ENCODE measurements at regions not wholly inside any gene's neighbourhood (a gene's known extent, or its start where the extent isn't known, plus 50 kb on each side); places are given as distances from the start of the nearest gene placed in this dataset.

- Mint-ChIP-seq H3K4me3 (no peak overlapping the region), H3K9me3 (no peaks in the 10 kb centered on the region), H3K36me3 (no peaks in the 10 kb centered on the region), H3K27ac (no peak overlapping the region), H3K27me3 (ENCODE audit: low read depth in 2 of 2) (peaks cover 0 to 10% of the 10 kb centered on the region in 2 donors), H3K4me1 (no peaks in the 10 kb centered on the region)
- ATAC-seq (no peak), DNase-seq (no peak)
- TF ChIP-seq CTCF (IDR thresholded peaks at IDR 0.05) = no peak
- no peaks in the 10 kb centered on the region for H3K9me3 ChIP-seq (ENCODE audit: control insufficient read depth, insufficient read depth, low read length)
- intact Hi-C loops (cut with micrococcal nuclease) = no loop called here
- H3K27ac ChIP-seq (ENCODE audit: low read length) = no peak overlapping the region
- no peak overlapping the region for H3K4me3 ChIP-seq (ENCODE audit: low read length)
- H3K4me1 ChIP-seq (ENCODE audit: control insufficient read depth, insufficient read depth, low read length) = no peaks in the 10 kb centered on the region
- H3K36me3 ChIP-seq (ENCODE audit: control insufficient read depth, insufficient read depth, low read length) = no peaks in the 10 kb centered on the region
- H3K27me3 ChIP-seq (ENCODE audit: control insufficient read depth, insufficient read depth, low read length) = no peaks in the 10 kb centered on the region
- 56% methylated on average over 3 of the region's 5 CpGs for WGBS (ENCODE audit: insufficient coverage)
These were observed 182.5 kb downstream of the BAMBI start for GRCh38 chr10:28859791-28860190.

GRCh38 chr10:28862219-28862618, 184.9 kb downstream of the BAMBI start:
- Mint-ChIP-seq H3K27ac (no peak overlapping the region), H3K4me1 (no peaks in the 10 kb centered on the region), H3K4me3 (no peak overlapping the region), H3K27me3 (ENCODE audit: low read depth in 2 of 2) (peaks cover 0 to 10% of the 10 kb centered on the region in 2 donors), H3K36me3 (no peaks in the 10 kb centered on the region), H3K9me3 (no peaks in the 10 kb centered on the region)
- Histone ChIP-seq H3K4me1 (ENCODE audit: control insufficient read depth, insufficient read depth, low read length) (no peaks in the 10 kb centered on the region), H3K27me3 (ENCODE audit: control insufficient read depth, insufficient read depth, low read length) (no peaks in the 10 kb centered on the region), H3K4me3 (ENCODE audit: low read length) (no peak overlapping the region), H3K27ac (ENCODE audit: low read length) (no peak overlapping the region), H3K9me3 (ENCODE audit: control insufficient read depth, insufficient read depth, low read length) (no peaks in the 10 kb centered on the region), H3K36me3 (ENCODE audit: control insufficient read depth, insufficient read depth, low read length) (no peaks in the 10 kb centered on the region)
- ATAC-seq (no peak), DNase-seq (no peak)
- WGBS (ENCODE audit: insufficient coverage) = 88% methylated on average over 2 of the region's 2 CpGs
- TF ChIP-seq CTCF (IDR thresholded peaks at IDR 0.05) = no peak
- intact Hi-C loops (cut with micrococcal nuclease) = no loop called here

DNA sequence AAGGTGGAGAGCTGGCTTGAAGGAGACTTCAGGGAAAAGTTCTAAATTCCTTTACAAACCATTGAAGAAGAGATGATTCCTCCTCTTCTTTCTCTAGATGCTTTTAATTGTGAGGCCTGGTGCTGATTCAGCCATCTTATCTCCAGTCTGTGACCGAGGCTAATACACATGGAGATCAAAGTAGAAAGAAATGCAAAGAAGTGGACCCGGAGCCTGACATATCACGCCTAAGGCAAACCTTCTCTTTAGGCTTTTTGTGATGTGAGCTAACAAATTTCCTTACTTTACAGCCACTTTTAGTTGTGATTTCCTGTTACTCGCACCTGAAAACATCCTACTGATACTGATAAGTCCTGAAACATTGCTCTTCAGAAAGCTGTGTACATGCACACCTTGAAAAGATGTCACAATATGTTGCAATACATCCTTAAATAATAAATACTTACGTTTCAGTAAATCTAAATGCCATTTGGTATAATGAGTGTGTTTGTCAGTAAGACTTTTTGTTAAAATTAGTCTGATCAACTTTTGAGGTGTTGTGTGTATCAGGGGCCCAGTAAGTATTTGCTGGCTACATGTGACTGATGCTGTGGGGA, 192.4 kb downstream of the BAMBI start:
- intact Hi-C loops (cut with micrococcal nuclease) = no loop called here
- Mint-ChIP-seq H3K9me3 (no peaks in the 10 kb centered on the region), H3K4me1 (no peaks in the 10 kb centered on the region), H3K27ac (no peak overlapping the region), H3K4me3 (no peak overlapping the region), H3K36me3 (no peaks in the 10 kb centered on the region), H3K27me3 (ENCODE audit: low read depth in 2 of 2) (no peaks in the 10 kb centered on the region)
- Histone ChIP-seq H3K4me3 (ENCODE audit: low read length) (no peak overlapping the region), H3K27ac (ENCODE audit: low read length) (no peak overlapping the region), H3K9me3 (ENCODE audit: control insufficient read depth, insufficient read depth, low read length) (no peaks in the 10 kb centered on the region), H3K36me3 (ENCODE audit: control insufficient read depth, insufficient read depth, low read length) (no peaks in the 10 kb centered on the region), H3K4me1 (ENCODE audit: control insufficient read depth, insufficient read depth, low read length) (no peaks in the 10 kb centered on the region), H3K27me3 (ENCODE audit: control insufficient read depth, insufficient read depth, low read length) (no peaks in the 10 kb centered on the region)
- 75% methylated on average over 4 of the region's 5 CpGs for WGBS (ENCODE audit: insufficient coverage)
- no peak for ATAC-seq
- DNase-seq = no peak
- TF ChIP-seq CTCF (IDR thresholded peaks at IDR 0.05) = no peak

GRCh38 chr10:28871665-28872064, 194.3 kb downstream of the BAMBI start:
- Histone ChIP-seq H3K27ac (ENCODE audit: low read length) (no peak overlapping the region), H3K9me3 (ENCODE audit: control insufficient read depth, insufficient read depth, low read length) (no peaks in the 10 kb centered on the region), H3K27me3 (ENCODE audit: control insufficient read depth, insufficient read depth, low read length) (no peaks in the 10 kb centered on the region), H3K4me3 (ENCODE audit: low read length) (no peak overlapping the region), H3K36me3 (ENCODE audit: control insufficient read depth, insufficient read depth, low read length) (no peaks in the 10 kb centered on the region), H3K4me1 (ENCODE audit: control insufficient read depth, insufficient read depth, low read length) (no peaks in the 10 kb centered on the region)
- 83% methylated on average over 4 of the region's 4 CpGs for WGBS (ENCODE audit: insufficient coverage)
- ATAC-seq (no peak), DNase-seq (no peak)
- Mint-ChIP-seq H3K4me3 (no peak overlapping the region), H3K27me3 (ENCODE audit: low read depth in 2 of 2) (no peaks in the 10 kb centered on the region), H3K4me1 (no peaks in the 10 kb centered on the region), H3K36me3 (no peaks in the 10 kb centered on the region), H3K9me3 (no peaks in the 10 kb centered on the region), H3K27ac (no peak overlapping the region)
- intact Hi-C loops (cut with micrococcal nuclease) = no loop called here
- TF ChIP-seq CTCF (IDR thresholded peaks at IDR 0.05) = no peak

Data from natural killer cell (primary cell).